Activated CD8-positive, alpha-beta memory T cell treated with anti-CD3 and anti-CD28 coated beads, Interleukin-2, amount 50 U/mL, for 24 hours (primary cell): ENCODE measurements at regions not wholly inside any gene's neighbourhood (a gene's known extent, or its start where the extent isn't known, plus 50 kb on each side); places are given as distances from the start of the nearest gene placed in this dataset.
"Not testable (repeated sequence)": the region's sequence is repeated elsewhere in the genome, so short reads cannot be mapped to it uniquely, and the experiment has no call there.

Experiments used
- DNase-seq: peaks from one replicate; pipeline ENCODE4 v3.0.0-alpha.2; 2020; ENCODE audit errors: extremely low read depth

GRCh38 chr2:111287646-111288568 is 167.2 kb downstream of the BCL2L11 start:
- not testable (repeated sequence) for DNase-seq

GRCh38 chr2:111290370-111290769 is 169.7 kb downstream of the BCL2L11 start:
- not testable (repeated sequence) for DNase-seq

- not testable (repeated sequence) for DNase-seq
These were observed 170.9 kb downstream of the BCL2L11 start for GRCh38 chr2:111291566-111291965.

GRCh38 chr2:111292232-111292968 is 171.7 kb downstream of the BCL2L11 start:
- DNase-seq = not testable (repeated sequence)

GRCh38 chr2:111294699-111295098 is 174.0 kb downstream of the BCL2L11 start:
- not testable (repeated sequence) for DNase-seq

- DNase-seq = not testable (repeated sequence)
These were observed 175.5 kb downstream of the BCL2L11 start for GRCh38 chr2:111296122-111296804.

GRCh38 chr2:111297128-111297527 is 176.4 kb downstream of the BCL2L11 start:
- DNase-seq = not testable (repeated sequence)

GRCh38 chr2:111298927-111299326 is 178.2 kb downstream of the BCL2L11 start:
- DNase-seq = not testable (repeated sequence)

GRCh38 chr2:111299635-111300034 is 178.9 kb downstream of the BCL2L11 start:
- not testable (repeated sequence) for DNase-seq

- not testable (repeated sequence) for DNase-seq
These were observed 181.0 kb downstream of the BCL2L11 start for GRCh38 chr2:111301677-111302076.

- DNase-seq = not testable (repeated sequence)
These were observed 181.9 kb downstream of the BCL2L11 start for GRCh38 chr2:111302397-111303218.

GRCh38 chr2:111307302-111307701 is 186.6 kb downstream of the BCL2L11 start:
- not testable (repeated sequence) for DNase-seq

- DNase-seq = not testable (repeated sequence)
These were observed 188.7 kb downstream of the BCL2L11 start for GRCh38 chr2:111309231-111310075.

- DNase-seq = not testable (repeated sequence)
These were observed 189.7 kb downstream of the BCL2L11 start for GRCh38 chr2:111310395-111310794.

- not testable (repeated sequence) for DNase-seq
These were observed 190.9 kb downstream of the BCL2L11 start for GRCh38 chr2:111311568-111311967.

GRCh38 chr2:111312897-111313607 is 192.3 kb downstream of the BCL2L11 start:
- not testable (repeated sequence) for DNase-seq

- DNase-seq = not testable (repeated sequence)
These were observed 193.0 kb downstream of the BCL2L11 start for GRCh38 chr2:111313711-111314110.

- not testable (repeated sequence) for DNase-seq
These were observed 194.6 kb downstream of the BCL2L11 start for GRCh38 chr2:111315188-111315917.
